H9 (cell line): ENCODE measurements at regions not wholly inside any gene's neighbourhood (a gene's known extent, or its start where the extent isn't known, plus 50 kb on each side); places are given as distances from the start of the nearest gene placed in this dataset.

Experiments used
- DNase-seq: peaks from one replicate; pipeline ENCODE4 v3.0.0-alpha.2; 2017
- H2AFZ ChIP-seq: one replicate; pipeline ENCODE4 v1.6.1; 2013; ENCODE audit warnings: mild to moderate bottlenecking, low read length, control low read depth, moderate library complexity
- H2AK5ac ChIP-seq: 2 replicates; pipeline ENCODE4 v1.6.1; 2013; ENCODE audit warnings: low read length, control low read depth, mixed read lengths; ENCODE audit not compliant: insufficient read length
- H2BK120ac ChIP-seq: one replicate; pipeline ENCODE4 v1.6.1; 2013; ENCODE audit warnings: low read depth, mild to moderate bottlenecking, low read length, control low read depth, inconsistent platforms; ENCODE audit not compliant: poor library complexity, severe bottlenecking
- H2BK12ac ChIP-seq: 2 replicates; pipeline ENCODE4 v1.6.1; 2013; ENCODE audit warnings: low read length, control low read depth, mixed read lengths, low read depth; ENCODE audit not compliant: insufficient read length
- H2BK15ac ChIP-seq: 2 replicates; pipeline ENCODE4 v1.6.1; 2013; ENCODE audit warnings: low read depth, low read length, control low read depth
- H2BK20ac ChIP-seq: one replicate; pipeline ENCODE4 v1.6.1; 2013; ENCODE audit warnings: low read depth, mild to moderate bottlenecking, low read length, control low read depth, inconsistent platforms; ENCODE audit not compliant: poor library complexity, severe bottlenecking
- H2BK5ac ChIP-seq: 2 replicates; pipeline ENCODE4 v1.6.1; 2013; ENCODE audit warnings: low read length, control low read depth, mixed read lengths; ENCODE audit not compliant: insufficient read length
- H3K14ac ChIP-seq: 2 replicates; pipeline ENCODE4 v1.6.1; 2013; ENCODE audit warnings: low read length, control low read depth; ENCODE audit not compliant: insufficient read depth
- H3K18ac ChIP-seq: 2 replicates; pipeline ENCODE4 v1.6.1; 2013; ENCODE audit warnings: low read depth, mild to moderate bottlenecking, mixed read lengths, low read length, control low read depth; ENCODE audit not compliant: insufficient read length
- H3K23ac ChIP-seq: 2 replicates; pipeline ENCODE4 v1.6.1; 2013; ENCODE audit warnings: low read length, control low read depth, mixed read lengths, low read depth; ENCODE audit not compliant: insufficient read length
- H3K23me2 ChIP-seq: 2 replicates; pipeline ENCODE4 v1.6.1; 2013; ENCODE audit warnings: low read depth, mild to moderate bottlenecking, mixed read lengths, low read length, control low read depth; ENCODE audit not compliant: insufficient read length, poor library complexity, severe bottlenecking
- H3K27ac ChIP-seq: 2 replicates; pipeline ENCODE4 v1.5.1; 2013; ENCODE audit warnings: low read length, control low read depth, mixed read lengths, low read depth; ENCODE audit not compliant: insufficient read length
- H3K27me3 ChIP-seq: 2 replicates; pipeline ENCODE4 v1.6.1; 2013; ENCODE audit warnings: low read length, control low read depth, inconsistent platforms; ENCODE audit not compliant: insufficient read depth
- H3K4ac ChIP-seq: 2 replicates; pipeline ENCODE4 v1.6.1; 2013; ENCODE audit warnings: low read depth, mild to moderate bottlenecking, control low read depth, inconsistent platforms, low read length, moderate library complexity
- H3K4me1 ChIP-seq: 2 replicates; pipeline ENCODE4 v1.6.1; 2013; ENCODE audit warnings: low read length, control low read depth, inconsistent platforms; ENCODE audit not compliant: insufficient read depth
- H3K4me2 ChIP-seq: 2 replicates; pipeline ENCODE4 v1.6.1; 2013; ENCODE audit warnings: low read length, control low read depth, mixed read lengths; ENCODE audit not compliant: insufficient read length, insufficient read depth
- H3K56ac ChIP-seq: 2 replicates; pipeline ENCODE4 v1.6.1; 2013; ENCODE audit warnings: low read depth, mild to moderate bottlenecking, mixed read lengths, low read length, control low read depth; ENCODE audit not compliant: insufficient read length
- H3K79me1 ChIP-seq: 2 replicates; pipeline ENCODE4 v1.6.1; 2013; ENCODE audit warnings: low read depth, mild to moderate bottlenecking, moderate library complexity, low read length, control low read depth, inconsistent platforms; ENCODE audit not compliant: insufficient read depth, poor library complexity, severe bottlenecking
- H3K79me2 ChIP-seq: 2 replicates; pipeline ENCODE4 v1.6.1; 2013; ENCODE audit warnings: low read length, control low read depth, inconsistent platforms; ENCODE audit not compliant: insufficient read depth
- H3K9ac ChIP-seq: 2 replicates; pipeline ENCODE4 v1.6.1; 2013; ENCODE audit warnings: low read length, control low read depth, mixed read lengths; ENCODE audit not compliant: insufficient read length; ENCODE audit errors: extremely low read depth
- H3K9me3 ChIP-seq: one replicate; pipeline ENCODE4 v1.6.1; 2013; ENCODE audit warnings: low read depth, low read length, inconsistent platforms; ENCODE audit not compliant: control insufficient read depth
- H3T11ph ChIP-seq: one replicate; pipeline ENCODE4 v1.6.1; 2013; ENCODE audit warnings: mild to moderate bottlenecking, low read length, control low read depth, inconsistent platforms
- H4K20me1 ChIP-seq: one replicate; pipeline ENCODE4 v1.6.1; 2013; ENCODE audit not compliant: control insufficient read depth, insufficient read length, insufficient read depth
- H4K5ac ChIP-seq: 2 replicates; pipeline ENCODE4 v1.6.1; 2013; ENCODE audit warnings: low read depth, mild to moderate bottlenecking, mixed read lengths, low read length, control low read depth; ENCODE audit not compliant: insufficient read length
- H4K8ac ChIP-seq: replicated peaks from 2 replicates; pipeline ENCODE4 v1.6.1; 2013; ENCODE audit warnings: low read length, control low read depth, mixed read lengths, low read depth; ENCODE audit not compliant: insufficient read length
- H4K91ac ChIP-seq: 2 replicates; pipeline ENCODE4 v1.6.1; 2013; ENCODE audit warnings: low read depth, mild to moderate bottlenecking, moderate library complexity, mixed read lengths, low read length, control low read depth; ENCODE audit not compliant: insufficient read length
- H3K27ac Mint-ChIP-seq, 3 experiments: 2 replicates in 2 of 3; 3 replicates in 1 of 3; pipeline ENCODE4 v1.8.0; 2020 to 2021; ENCODE audit warnings: mixed read lengths in 3 of 3, mild to moderate bottlenecking in 1 of 3, moderate library complexity in 1 of 3
- H3K27me3 Mint-ChIP-seq: 2 replicates; pipeline ENCODE4 v1.8.0; 2021; ENCODE audit warnings: low read depth, mild to moderate bottlenecking, moderate library complexity, mixed read lengths
- H3K36me3 Mint-ChIP-seq, 3 experiments: 2 replicates in 2 of 3; 3 replicates in 1 of 3; pipeline ENCODE4 v1.8.0; 2020 to 2021; ENCODE audit warnings: low read depth in 3 of 3, mixed read lengths in 3 of 3; ENCODE audit not compliant: insufficient read depth in 1 of 3
- H3K4me1 Mint-ChIP-seq, 2 experiments: 2 replicates each; pipeline ENCODE4 v1.8.0; 2020; ENCODE audit warnings: mixed read lengths in 2 of 2
- H3K4me3 Mint-ChIP-seq, 2 experiments: 2 replicates in 1 of 2; 3 replicates in 1 of 2; pipeline ENCODE4 v1.8.0; 2020 to 2021; ENCODE audit warnings: mild to moderate bottlenecking in 2 of 2, mixed read lengths in 2 of 2, moderate library complexity in 1 of 2
- H3K9me3 Mint-ChIP-seq, 2 experiments: 2 replicates in 1 of 2; 3 replicates in 1 of 2; pipeline ENCODE4 v1.8.0; 2020; ENCODE audit warnings: mild to moderate bottlenecking in 2 of 2, mixed read lengths in 2 of 2, moderate library complexity in 1 of 2
- WGBS: extraction: QIAGEN DNeasy Blood & Tissue Kit; methylation state at CpG from one replicate; pipeline ENCODE4 v1.1.7; 2013; ENCODE audit warnings: missing lambda C conversion rate, low lambda C conversion rate, mixed read lengths; ENCODE audit not compliant: insufficient read length; ENCODE audit errors: extremely low coverage; 5-methylcytosine and 5-hydroxymethylcytosine counted together
- TF ChIP-seq, protein P1 (sequence below): fragments of 200-600 bp; sonication (generic); conservative IDR thresholded peaks from 3 replicates; pipeline ENCODE4 v1.8.0; 2021; ENCODE audit warnings: antibody characterized with exemption, mild to moderate bottlenecking

DNA sequence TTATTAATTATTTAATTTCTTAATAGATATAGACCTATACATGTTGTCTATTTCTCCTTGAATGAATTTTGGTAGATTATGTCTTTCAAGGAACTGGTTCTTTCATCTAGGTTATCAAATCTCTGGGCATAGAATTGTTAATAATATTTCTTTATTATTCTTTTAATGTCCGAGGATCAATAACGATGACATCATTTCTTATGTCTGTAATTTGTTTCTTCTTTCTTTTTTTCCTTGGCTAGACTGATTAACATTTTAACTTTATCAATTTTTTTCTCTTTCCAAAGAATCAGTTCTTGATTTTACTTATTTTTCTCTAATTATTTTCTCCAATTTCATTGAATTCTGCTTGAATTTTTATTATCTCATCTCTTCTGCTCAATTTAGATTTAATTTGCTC lies 156.0 kb downstream of the ISL1 start:
- Histone ChIP-seq H3K9ac (no peak overlapping the region), H3K27me3 (no peaks in the 10 kb centered on the region), H3K23ac (no peak overlapping the region), H3K79me1 (no peaks in the 10 kb centered on the region), H2AFZ (no peak overlapping the region), H4K8ac (no peak overlapping the region), H2BK12ac (no peak overlapping the region), H4K5ac (no peak overlapping the region), H2AK5ac (no peak overlapping the region), H3T11ph (no peak overlapping the region), H4K91ac (no peak overlapping the region), H3K79me2 (no peaks in the 10 kb centered on the region), H4K20me1 (no peaks in the 10 kb centered on the region), H3K18ac (no peak overlapping the region), H3K27ac (no peak overlapping the region), H3K9me3 (no peaks in the 10 kb centered on the region), H3K4me1 (no peaks in the 10 kb centered on the region), H2BK5ac (no peak overlapping the region), H3K14ac (no peak overlapping the region), H3K23me2 (no peaks in the 10 kb centered on the region), H3K4me2 (no peak overlapping the region), H2BK15ac (no peak overlapping the region), H3K4ac (no peak overlapping the region), H3K56ac (no peak overlapping the region), H2BK20ac (no peak overlapping the region), H2BK120ac (no peak overlapping the region)
- no peaks in the 10 kb centered on the region for H3K4me1 Mint-ChIP-seq
- DNase-seq: no peak
- TF ChIP-seq, protein P1, sequence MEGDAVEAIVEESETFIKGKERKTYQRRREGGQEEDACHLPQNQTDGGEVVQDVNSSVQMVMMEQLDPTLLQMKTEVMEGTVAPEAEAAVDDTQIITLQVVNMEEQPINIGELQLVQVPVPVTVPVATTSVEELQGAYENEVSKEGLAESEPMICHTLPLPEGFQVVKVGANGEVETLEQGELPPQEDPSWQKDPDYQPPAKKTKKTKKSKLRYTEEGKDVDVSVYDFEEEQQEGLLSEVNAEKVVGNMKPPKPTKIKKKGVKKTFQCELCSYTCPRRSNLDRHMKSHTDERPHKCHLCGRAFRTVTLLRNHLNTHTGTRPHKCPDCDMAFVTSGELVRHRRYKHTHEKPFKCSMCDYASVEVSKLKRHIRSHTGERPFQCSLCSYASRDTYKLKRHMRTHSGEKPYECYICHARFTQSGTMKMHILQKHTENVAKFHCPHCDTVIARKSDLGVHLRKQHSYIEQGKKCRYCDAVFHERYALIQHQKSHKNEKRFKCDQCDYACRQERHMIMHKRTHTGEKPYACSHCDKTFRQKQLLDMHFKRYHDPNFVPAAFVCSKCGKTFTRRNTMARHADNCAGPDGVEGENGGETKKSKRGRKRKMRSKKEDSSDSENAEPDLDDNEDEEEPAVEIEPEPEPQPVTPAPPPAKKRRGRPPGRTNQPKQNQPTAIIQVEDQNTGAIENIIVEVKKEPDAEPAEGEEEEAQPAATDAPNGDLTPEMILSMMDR: no peak
- H3K36me3 Mint-ChIP-seq: peaks cover 0 to 5% (median 4%) of the 10 kb centered on the region in 3 experiments; a peak in 2 of 7 replicates
- peaks cover 13 to 20% of the 10 kb centered on the region in 2 experiments for H3K9me3 Mint-ChIP-seq
- H3K27me3 Mint-ChIP-seq: no peaks in the 10 kb centered on the region
- H3K4me3 Mint-ChIP-seq: no peak overlapping the region
- no CpG with 5 or more reads among the region's 2 CpGs for WGBS
- H3K27ac Mint-ChIP-seq: no peak overlapping the region
